Calu3 (cell line): ENCODE measurements at regions not wholly inside any gene's neighbourhood (a gene's known extent, or its start where the extent isn't known, plus 50 kb on each side); places are given as distances from the start of the nearest gene placed in this dataset.

ENCODE experiments used
- BruUV-seq: library from RNA; stranded (reverse); fragments of 400-500 nt; replicated peaks from 2 replicates; lab custom pipeline; 2021; lab: Mats Ljungman, UMichigan
- CTCF ChIA-PET: fragments of 300-600 bp; sonication (Branson Sonifier 250); formaldehyde crosslinking; loops from one replicate; lab custom pipeline; 2022; ENCODE audit warnings: antibody characterized with exemption; lab: Charles Lee
- DNase-seq: peaks from one replicate; pipeline ENCODE4 v3.0.0; 2022
- H3K27ac Mint-ChIP-seq: one replicate; pipeline ENCODE4 v1.8.0; 2022; ENCODE audit warnings: mixed read lengths; ENCODE audit not compliant: unreplicated experiment
- H3K27me3 Mint-ChIP-seq: one replicate; pipeline ENCODE4 v1.8.0; 2022; ENCODE audit warnings: mixed read lengths; ENCODE audit not compliant: unreplicated experiment
- H3K36me3 Mint-ChIP-seq: one replicate; pipeline ENCODE4 v1.8.0; 2022; ENCODE audit warnings: mild to moderate bottlenecking, moderate library complexity, mixed read lengths; ENCODE audit not compliant: insufficient read depth, unreplicated experiment
- H3K4me1 Mint-ChIP-seq: one replicate; pipeline ENCODE4 v1.8.0; 2022; ENCODE audit warnings: mild to moderate bottlenecking, low read depth, mixed read lengths; ENCODE audit not compliant: unreplicated experiment
- H3K4me3 Mint-ChIP-seq: one replicate; pipeline ENCODE4 v1.8.0; 2022; ENCODE audit warnings: mild to moderate bottlenecking, low read depth, moderate library complexity, mixed read lengths; ENCODE audit not compliant: unreplicated experiment
- H3K9me3 Mint-ChIP-seq: one replicate; pipeline ENCODE4 v1.8.0; 2022; ENCODE audit warnings: low read depth, mixed read lengths; ENCODE audit not compliant: unreplicated experiment
- CTCF ChIP-seq: fragments of 200-600 bp; IDR thresholded peaks from one replicate; pipeline ENCODE4 v1.8.0; 2022; ENCODE audit warnings: antibody characterized with exemption; ENCODE audit not compliant: unreplicated experiment
- intact Hi-C: fragments of 100-400 bp; cut with micrococcal nuclease; formaldehyde crosslinking; loops from one replicate; pipeline ENCODE4 v1.10.0; 2022; ENCODE audit not compliant: unreplicated experiment

- CTCF ChIA-PET = no interaction called here
- H3K4me1 Mint-ChIP-seq = no peaks in the 10 kb centered on the region
- BruUV-seq = no TSS peak
- DNase-seq = no peak
- intact Hi-C loops = no loop called here
- no peak for TF ChIP-seq CTCF
- H3K36me3 Mint-ChIP-seq = no peaks in the 10 kb centered on the region
- H3K9me3 Mint-ChIP-seq = no peaks in the 10 kb centered on the region
- H3K27me3 Mint-ChIP-seq = no peaks in the 10 kb centered on the region
- H3K27ac Mint-ChIP-seq = no peak overlapping the region
- H3K4me3 Mint-ChIP-seq = no peak overlapping the region
Measured at GRCh38 chr4:165758086-165758485, 115.0 kb upstream of the TLL1 start.

GRCh38 chr4:165760182-165760581, 112.9 kb upstream of the TLL1 start:
- Mint-ChIP-seq H3K4me3 (no peak overlapping the region), H3K9me3 (no peaks in the 10 kb centered on the region), H3K27me3 (no peaks in the 10 kb centered on the region), H3K36me3 (no peaks in the 10 kb centered on the region), H3K27ac (no peak overlapping the region), H3K4me1 (peaks cover 1% of the 10 kb centered on the region)
- no peak for DNase-seq
- TF ChIP-seq CTCF = no peak
- CTCF ChIA-PET = no interaction called here
- BruUV-seq = no TSS peak
- intact Hi-C loops = no loop called here

- H3K27me3 Mint-ChIP-seq = no peaks in the 10 kb centered on the region
- no peak overlapping the region for H3K27ac Mint-ChIP-seq
- no peaks in the 10 kb centered on the region for H3K9me3 Mint-ChIP-seq
- intact Hi-C loops = no loop called here
- CTCF ChIA-PET = no interaction called here
- no peak for TF ChIP-seq CTCF
- no peak overlapping the region for H3K4me3 Mint-ChIP-seq
- BruUV-seq = no TSS peak
- no peaks in the 10 kb centered on the region for H3K36me3 Mint-ChIP-seq
- peaks cover 10% of the 10 kb centered on the region for H3K4me1 Mint-ChIP-seq
- DNase-seq = peak; percentile 8
Measured at GRCh38 chr4:165761963-165762362, 111.1 kb upstream of the TLL1 start.

GRCh38 chr4:165763640-165764039, 109.4 kb upstream of the TLL1 start:
- BruUV-seq = no TSS peak
- no peak overlapping the region for H3K4me3 Mint-ChIP-seq
- H3K36me3 Mint-ChIP-seq = no peaks in the 10 kb centered on the region
- CTCF ChIA-PET = no interaction called here
- peaks cover 10% of the 10 kb centered on the region for H3K4me1 Mint-ChIP-seq
- no peak for TF ChIP-seq CTCF
- H3K9me3 Mint-ChIP-seq = no peaks in the 10 kb centered on the region
- no peaks in the 10 kb centered on the region for H3K27me3 Mint-ChIP-seq
- DNase-seq = no peak
- H3K27ac Mint-ChIP-seq = no peak overlapping the region
- intact Hi-C loops = no loop called here
